SK-N-SH (cell line): ENCODE measurements at regions not wholly inside any gene's neighbourhood (a gene's known extent, or its start where the extent isn't known, plus 50 kb on each side); places are given as distances from the start of the nearest gene placed in this dataset.

Experiments used
- EP300 ChIP-seq, 2 experiments: IDR thresholded peaks; 2 replicates each; pipeline versions ENCODE4 v1.4.0 to v1.6.1; 2012; ENCODE audit warnings: borderline replicate concordance in 1 of 2, low read depth in 1 of 2, low read length in 1 of 2
- EZH2phosphoT487 ChIP-seq: fragments of 200-600 bp; sonication (generic); IDR thresholded peaks from 2 replicates; pipeline ENCODE4 v1.6.1; 2017; ENCODE audit warnings: low read depth, mixed run types, mild to moderate bottlenecking, antibody characterized with exemption, moderate library complexity, borderline replicate concordance
- POLR2AphosphoS5 ChIP-seq: IDR thresholded peaks from 2 replicates; pipeline ENCODE4 v1.6.1; 2012; ENCODE audit warnings: low read depth, low read length
- RAD21 ChIP-seq: IDR thresholded peaks from 2 replicates; pipeline ENCODE4 v1.6.1; 2012; ENCODE audit warnings: mild to moderate bottlenecking, low read length
- RFX5 ChIP-seq: IDR thresholded peaks from 2 replicates; pipeline ENCODE4 v1.6.1; 2012; ENCODE audit warnings: mild to moderate bottlenecking, improper control_type of control experiment, low read length
- TF ChIP-seq, protein P1 (sequence below): fragments of 150-350 bp; IDR thresholded peaks from 2 replicates; pipeline ENCODE4 v1.6.1; 2017; ENCODE audit warnings: antibody characterized with exemption, low read length, low read depth, borderline replicate concordance
- TF ChIP-seq, protein P2 (sequence below): fragments of 200-600 bp; sonication (generic); IDR thresholded peaks from 2 replicates; pipeline ENCODE4 v1.6.1; 2017; ENCODE audit warnings: antibody characterized with exemption, mild to moderate bottlenecking, moderate library complexity
- TF ChIP-seq, protein P3 (sequence below): IDR thresholded peaks from 2 replicates; pipeline ENCODE4 v1.4.0; 2012; ENCODE audit warnings: low read depth, borderline replicate concordance

DNA sequence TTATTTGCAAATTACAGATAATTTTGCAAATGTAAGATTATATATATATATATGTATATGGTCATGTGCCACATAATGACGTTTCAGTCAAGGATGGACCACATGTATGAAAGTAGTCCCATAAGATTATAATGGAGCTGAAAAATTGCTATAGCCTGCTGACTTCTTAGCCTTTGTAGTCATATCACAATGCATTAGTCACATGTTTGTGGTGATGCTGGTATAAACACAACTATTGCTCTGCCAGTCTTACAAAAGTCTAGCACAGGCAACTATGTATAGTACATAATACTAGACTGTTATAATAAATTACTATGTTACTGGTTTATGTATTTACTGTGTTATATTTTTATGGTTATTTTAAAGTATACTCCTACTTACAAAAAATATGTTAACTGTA is 444.3 kb downstream of the KCNJ2 start:
- TF ChIP-seq POLR2AphosphoS5 (no peak), EZH2phosphoT487 (no peak), RAD21 (no peak), EP300 (IDR thresholded peaks at IDR 0.05; ENCODE audit: borderline replicate concordance in 1 of 2, low read depth in 1 of 2, low read length in 1 of 2) (no peak), RFX5 (no peak)
- TF ChIP-seq, protein P1, sequence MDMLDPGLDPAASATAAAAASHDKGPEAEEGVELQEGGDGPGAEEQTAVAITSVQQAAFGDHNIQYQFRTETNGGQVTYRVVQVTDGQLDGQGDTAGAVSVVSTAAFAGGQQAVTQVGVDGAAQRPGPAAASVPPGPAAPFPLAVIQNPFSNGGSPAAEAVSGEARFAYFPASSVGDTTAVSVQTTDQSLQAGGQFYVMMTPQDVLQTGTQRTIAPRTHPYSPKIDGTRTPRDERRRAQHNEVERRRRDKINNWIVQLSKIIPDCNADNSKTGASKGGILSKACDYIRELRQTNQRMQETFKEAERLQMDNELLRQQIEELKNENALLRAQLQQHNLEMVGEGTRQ = no peak
- TF ChIP-seq, protein P2, sequence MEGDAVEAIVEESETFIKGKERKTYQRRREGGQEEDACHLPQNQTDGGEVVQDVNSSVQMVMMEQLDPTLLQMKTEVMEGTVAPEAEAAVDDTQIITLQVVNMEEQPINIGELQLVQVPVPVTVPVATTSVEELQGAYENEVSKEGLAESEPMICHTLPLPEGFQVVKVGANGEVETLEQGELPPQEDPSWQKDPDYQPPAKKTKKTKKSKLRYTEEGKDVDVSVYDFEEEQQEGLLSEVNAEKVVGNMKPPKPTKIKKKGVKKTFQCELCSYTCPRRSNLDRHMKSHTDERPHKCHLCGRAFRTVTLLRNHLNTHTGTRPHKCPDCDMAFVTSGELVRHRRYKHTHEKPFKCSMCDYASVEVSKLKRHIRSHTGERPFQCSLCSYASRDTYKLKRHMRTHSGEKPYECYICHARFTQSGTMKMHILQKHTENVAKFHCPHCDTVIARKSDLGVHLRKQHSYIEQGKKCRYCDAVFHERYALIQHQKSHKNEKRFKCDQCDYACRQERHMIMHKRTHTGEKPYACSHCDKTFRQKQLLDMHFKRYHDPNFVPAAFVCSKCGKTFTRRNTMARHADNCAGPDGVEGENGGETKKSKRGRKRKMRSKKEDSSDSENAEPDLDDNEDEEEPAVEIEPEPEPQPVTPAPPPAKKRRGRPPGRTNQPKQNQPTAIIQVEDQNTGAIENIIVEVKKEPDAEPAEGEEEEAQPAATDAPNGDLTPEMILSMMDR = no peak
- TF ChIP-seq, protein P3, sequence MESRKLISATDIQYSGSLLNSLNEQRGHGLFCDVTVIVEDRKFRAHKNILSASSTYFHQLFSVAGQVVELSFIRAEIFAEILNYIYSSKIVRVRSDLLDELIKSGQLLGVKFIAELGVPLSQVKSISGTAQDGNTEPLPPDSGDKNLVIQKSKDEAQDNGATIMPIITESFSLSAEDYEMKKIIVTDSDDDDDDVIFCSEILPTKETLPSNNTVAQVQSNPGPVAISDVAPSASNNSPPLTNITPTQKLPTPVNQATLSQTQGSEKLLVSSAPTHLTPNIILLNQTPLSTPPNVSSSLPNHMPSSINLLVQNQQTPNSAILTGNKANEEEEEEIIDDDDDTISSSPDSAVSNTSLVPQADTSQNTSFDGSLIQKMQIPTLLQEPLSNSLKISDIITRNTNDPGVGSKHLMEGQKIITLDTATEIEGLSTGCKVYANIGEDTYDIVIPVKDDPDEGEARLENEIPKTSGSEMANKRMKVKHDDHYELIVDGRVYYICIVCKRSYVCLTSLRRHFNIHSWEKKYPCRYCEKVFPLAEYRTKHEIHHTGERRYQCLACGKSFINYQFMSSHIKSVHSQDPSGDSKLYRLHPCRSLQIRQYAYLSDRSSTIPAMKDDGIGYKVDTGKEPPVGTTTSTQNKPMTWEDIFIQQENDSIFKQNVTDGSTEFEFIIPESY = no peak
